MCF 10A (cell line): ENCODE measurements at regions not wholly inside any gene's neighbourhood (a gene's known extent, or its start where the extent isn't known, plus 50 kb on each side); places are given as distances from the start of the nearest gene placed in this dataset.

Experiments used
- BruUV-seq: library from RNA; stranded (reverse); fragments of 400-500 nt; replicated peaks from 2 replicates; lab custom pipeline; 2021; lab: Mats Ljungman, UMichigan
- CTCF ChIA-PET: fragments of 300-600 bp; sonication (Branson Sonifier 250); formaldehyde crosslinking; extraction: SDS; loops from one replicate; lab custom pipeline; 2021; ENCODE audit warnings: antibody characterized with exemption, inconsistent platforms; lab: Yijun Ruan, JAX
- POLR2A ChIA-PET: fragments of 300-600, 350-650 bp; sonication (Branson Sonifier 250); formaldehyde crosslinking; extraction: SDS; loops from one replicate; lab custom pipeline; 2020; ENCODE audit warnings: antibody characterized with exemption, inconsistent platforms; lab: Yijun Ruan, JAX
- DNase-seq: peaks from one replicate; pipeline ENCODE4 v3.0.0-alpha.2; 2018; ENCODE audit not compliant: unreplicated experiment
- H3K27ac Mint-ChIP-seq: one replicate; pipeline ENCODE4 v1.8.0; 2022; ENCODE audit warnings: mild to moderate bottlenecking, low read depth, mixed read lengths; ENCODE audit not compliant: unreplicated experiment
- H3K27me3 Mint-ChIP-seq: one replicate; pipeline ENCODE4 v1.8.0; 2022; ENCODE audit warnings: mixed read lengths; ENCODE audit not compliant: insufficient read depth, unreplicated experiment
- H3K36me3 Mint-ChIP-seq: one replicate; pipeline ENCODE4 v1.8.0; 2022; ENCODE audit warnings: mild to moderate bottlenecking, moderate library complexity, mixed read lengths; ENCODE audit not compliant: insufficient read depth, unreplicated experiment
- H3K4me1 Mint-ChIP-seq: one replicate; pipeline ENCODE4 v1.8.0; 2022; ENCODE audit warnings: mixed read lengths; ENCODE audit not compliant: insufficient read depth, unreplicated experiment
- H3K4me3 Mint-ChIP-seq: one replicate; pipeline ENCODE4 v1.8.0; 2022; ENCODE audit warnings: mild to moderate bottlenecking, moderate library complexity, mixed read lengths; ENCODE audit not compliant: unreplicated experiment
- H3K9me3 Mint-ChIP-seq: one replicate; pipeline ENCODE4 v1.8.0; 2022; ENCODE audit warnings: mixed read lengths; ENCODE audit not compliant: unreplicated experiment
- intact Hi-C: fragments of 100-400 bp; cut with micrococcal nuclease; formaldehyde crosslinking; loops from 2 replicates; pipeline ENCODE4 v1.14.1; 2022
- TF ChIP-seq, protein P1 (sequence below): fragments of 200-600 bp; IDR thresholded peaks from one replicate; pipeline ENCODE4 v1.8.0; 2022; ENCODE audit warnings: antibody characterized with exemption, mild to moderate bottlenecking; ENCODE audit not compliant: unreplicated experiment

- peaks cover 4% of the 10 kb centered on the region for H3K27me3 Mint-ChIP-seq
- CTCF ChIA-PET = interaction anchor here (0.7 to 1.3 kb wide), 2 partner anchors 18 to 1913 kb away, joined by 3 read pairs; no protein-coding TSS in a partner anchor
- POLR2A ChIA-PET = interaction anchor here (0.6 kb wide), 1 partner anchor 162 kb away, joined by 3 read pairs; no protein-coding TSS in a partner anchor
- no peak overlapping the region for H3K4me3 Mint-ChIP-seq
- no TSS peak for BruUV-seq
- intact Hi-C loops = no loop called here
- H3K36me3 Mint-ChIP-seq = peaks cover 7% of the 10 kb centered on the region
- no peak for DNase-seq
- H3K4me1 Mint-ChIP-seq = no peaks in the 10 kb centered on the region
- TF ChIP-seq, protein P1, sequence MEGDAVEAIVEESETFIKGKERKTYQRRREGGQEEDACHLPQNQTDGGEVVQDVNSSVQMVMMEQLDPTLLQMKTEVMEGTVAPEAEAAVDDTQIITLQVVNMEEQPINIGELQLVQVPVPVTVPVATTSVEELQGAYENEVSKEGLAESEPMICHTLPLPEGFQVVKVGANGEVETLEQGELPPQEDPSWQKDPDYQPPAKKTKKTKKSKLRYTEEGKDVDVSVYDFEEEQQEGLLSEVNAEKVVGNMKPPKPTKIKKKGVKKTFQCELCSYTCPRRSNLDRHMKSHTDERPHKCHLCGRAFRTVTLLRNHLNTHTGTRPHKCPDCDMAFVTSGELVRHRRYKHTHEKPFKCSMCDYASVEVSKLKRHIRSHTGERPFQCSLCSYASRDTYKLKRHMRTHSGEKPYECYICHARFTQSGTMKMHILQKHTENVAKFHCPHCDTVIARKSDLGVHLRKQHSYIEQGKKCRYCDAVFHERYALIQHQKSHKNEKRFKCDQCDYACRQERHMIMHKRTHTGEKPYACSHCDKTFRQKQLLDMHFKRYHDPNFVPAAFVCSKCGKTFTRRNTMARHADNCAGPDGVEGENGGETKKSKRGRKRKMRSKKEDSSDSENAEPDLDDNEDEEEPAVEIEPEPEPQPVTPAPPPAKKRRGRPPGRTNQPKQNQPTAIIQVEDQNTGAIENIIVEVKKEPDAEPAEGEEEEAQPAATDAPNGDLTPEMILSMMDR = no peak
- H3K27ac Mint-ChIP-seq = no peak overlapping the region
- H3K9me3 Mint-ChIP-seq = no peaks in the 10 kb centered on the region
Measured at GRCh38 chr2:34734662-34735061, 1135.6 kb upstream of the FAM98A start.

GRCh38 chr2:34734042-34734441, 1134.9 kb upstream of the FAM98A start:
- POLR2A ChIA-PET = interaction anchor here (0.6 kb wide), 1 partner anchor 163 kb away, joined by 3 read pairs; no protein-coding TSS in a partner anchor
- Mint-ChIP-seq H3K27me3 (peaks cover 10% of the 10 kb centered on the region), H3K4me1 (no peaks in the 10 kb centered on the region), H3K4me3 (no peak overlapping the region), H3K9me3 (no peaks in the 10 kb centered on the region), H3K36me3 (peaks cover 2% of the 10 kb centered on the region), H3K27ac (no peak overlapping the region)
- intact Hi-C loops = no loop called here
- CTCF ChIA-PET = interaction anchor here (0.7 to 0.9 kb wide), 3 partner anchors 11 to 1914 kb away, joined by 3 read pairs; no protein-coding TSS in a partner anchor
- TF ChIP-seq, protein P1 = no peak
- BruUV-seq = no TSS peak
- no peak for DNase-seq

DNA sequence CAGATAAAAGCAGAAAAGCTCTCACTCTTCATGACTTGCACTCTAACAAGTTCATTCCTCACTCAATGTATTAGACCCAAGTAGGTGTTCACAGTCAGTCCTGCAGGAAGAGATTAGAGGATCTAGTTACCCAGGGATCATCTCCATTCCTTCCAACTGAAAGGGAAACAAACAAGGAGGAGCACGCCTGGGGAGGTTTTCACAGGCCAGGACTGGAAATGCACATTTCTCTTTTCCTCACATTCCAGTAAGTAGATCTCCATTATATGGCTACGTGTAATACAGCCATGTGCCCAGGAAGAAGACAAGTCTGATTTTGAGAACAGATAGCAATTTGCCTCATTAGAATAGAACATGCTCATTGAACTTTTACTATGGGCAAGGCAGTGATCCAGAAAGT, 1132.2 kb upstream of the FAM98A start:
- peaks cover 20% of the 10 kb centered on the region for H3K27me3 Mint-ChIP-seq
- H3K27ac Mint-ChIP-seq = no peak overlapping the region
- CTCF ChIA-PET = interaction anchor here (0.6 to 0.7 kb wide), 2 partner anchors 54 to 569 kb away, joined by 3 to 7 read pairs; no protein-coding TSS in a partner anchor
- intact Hi-C loops = no loop called here
- H3K9me3 Mint-ChIP-seq = no peaks in the 10 kb centered on the region
- no peak for DNase-seq
- H3K4me3 Mint-ChIP-seq = no peak overlapping the region
- POLR2A ChIA-PET = no interaction called here
- no peaks in the 10 kb centered on the region for H3K36me3 Mint-ChIP-seq
- no TSS peak for BruUV-seq
- TF ChIP-seq, protein P1 = no peak
- no peaks in the 10 kb centered on the region for H3K4me1 Mint-ChIP-seq

DNA sequence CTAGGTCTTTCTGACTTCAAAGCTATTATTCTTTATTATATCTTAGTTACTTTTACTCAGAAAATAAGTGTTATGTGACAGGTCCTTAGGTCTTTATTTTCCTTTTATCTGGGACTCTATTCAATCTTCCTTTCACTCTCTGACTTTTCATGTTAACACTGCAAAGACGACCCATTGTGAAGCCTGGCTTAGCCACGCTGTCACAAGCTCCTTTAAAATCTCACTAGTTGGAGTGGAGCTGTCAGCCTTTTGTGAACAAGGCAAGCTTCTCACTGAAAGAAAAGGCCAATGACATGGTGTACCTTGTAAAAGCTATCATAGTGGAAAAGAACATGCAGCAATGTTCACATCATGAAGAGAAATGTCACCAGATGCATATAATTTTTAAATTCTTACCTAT, 1130.7 kb upstream of the FAM98A start:
- intact Hi-C loops = no loop called here
- DNase-seq = no peak

More for the DNA sequence above, 1130.7 kb upstream of the FAM98A start:
- Mint-ChIP-seq H3K4me3 (no peak overlapping the region), H3K27ac (no peak overlapping the region), H3K4me1 (no peaks in the 10 kb centered on the region), H3K9me3 (no peaks in the 10 kb centered on the region), H3K36me3 (no peaks in the 10 kb centered on the region), H3K27me3 (peaks cover 20% of the 10 kb centered on the region)
- ChIA-PET POLR2A (no interaction called here), CTCF (interaction anchor here (0.7 kb wide), 1 partner anchor 160 kb away, joined by 4 read pairs; no protein-coding TSS in a partner anchor)
- TF ChIP-seq, protein P1 = no peak
- no TSS peak for BruUV-seq
